HG02610 (cell line): ENCODE measurements at regions not wholly inside any gene's neighbourhood (a gene's known extent, or its start where the extent isn't known, plus 50 kb on each side); places are given as distances from the start of the nearest gene placed in this dataset.
A peak's percentile ranks its signal among the peaks of the same experiment; 100 is the strongest.
"Not testable (repeated sequence)": the region's sequence is repeated elsewhere in the genome, so short reads cannot be mapped to it uniquely, and the experiment has no call there.

Experiments
- ATAC-seq: cut with Tn5 transposase; IDR thresholded peaks from one replicate; pipeline ENCODE4 v1.9.1; 2021; ENCODE audit warnings: mild to moderate bottlenecking, moderate library complexity; ENCODE audit not compliant: unreplicated experiment

DNA sequence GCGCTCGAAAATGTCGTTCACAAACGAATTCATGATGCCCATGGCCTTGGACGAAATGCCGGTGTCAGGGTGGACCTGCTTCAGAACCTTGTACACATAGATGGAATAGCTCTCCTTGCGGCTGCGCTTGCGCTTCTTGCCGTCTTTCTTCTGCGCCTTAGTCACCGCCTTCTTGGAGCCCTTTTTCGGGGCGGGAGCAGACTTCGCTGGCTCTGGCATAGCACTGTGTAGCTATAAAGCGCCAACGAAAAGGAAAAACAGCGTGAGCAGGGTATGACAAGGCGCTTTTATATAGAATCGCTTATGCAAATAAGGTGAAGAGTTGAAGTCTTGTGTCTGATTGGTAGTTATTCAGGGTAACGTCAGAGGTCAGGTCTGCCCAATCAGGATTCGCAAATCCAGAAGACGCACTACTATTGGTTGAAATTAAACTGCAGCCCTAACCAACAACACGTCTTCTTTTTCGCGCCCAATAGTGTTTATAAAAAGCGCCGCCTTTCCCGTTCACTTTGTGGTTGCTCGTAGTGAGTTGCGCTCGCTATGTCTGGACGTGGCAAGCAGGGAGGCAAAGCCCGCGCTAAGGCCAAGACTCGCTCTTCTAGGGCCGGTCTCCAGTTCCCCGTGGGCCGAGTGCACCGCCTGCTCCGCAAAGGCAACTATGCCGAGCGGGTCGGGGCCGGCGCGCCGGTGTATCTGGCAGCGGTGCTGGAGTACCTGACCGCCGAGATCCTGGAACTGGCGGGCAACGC, 114.8 kb upstream of the PRSS16 start:
- peak; percentile 86 for ATAC-seq

DNA sequence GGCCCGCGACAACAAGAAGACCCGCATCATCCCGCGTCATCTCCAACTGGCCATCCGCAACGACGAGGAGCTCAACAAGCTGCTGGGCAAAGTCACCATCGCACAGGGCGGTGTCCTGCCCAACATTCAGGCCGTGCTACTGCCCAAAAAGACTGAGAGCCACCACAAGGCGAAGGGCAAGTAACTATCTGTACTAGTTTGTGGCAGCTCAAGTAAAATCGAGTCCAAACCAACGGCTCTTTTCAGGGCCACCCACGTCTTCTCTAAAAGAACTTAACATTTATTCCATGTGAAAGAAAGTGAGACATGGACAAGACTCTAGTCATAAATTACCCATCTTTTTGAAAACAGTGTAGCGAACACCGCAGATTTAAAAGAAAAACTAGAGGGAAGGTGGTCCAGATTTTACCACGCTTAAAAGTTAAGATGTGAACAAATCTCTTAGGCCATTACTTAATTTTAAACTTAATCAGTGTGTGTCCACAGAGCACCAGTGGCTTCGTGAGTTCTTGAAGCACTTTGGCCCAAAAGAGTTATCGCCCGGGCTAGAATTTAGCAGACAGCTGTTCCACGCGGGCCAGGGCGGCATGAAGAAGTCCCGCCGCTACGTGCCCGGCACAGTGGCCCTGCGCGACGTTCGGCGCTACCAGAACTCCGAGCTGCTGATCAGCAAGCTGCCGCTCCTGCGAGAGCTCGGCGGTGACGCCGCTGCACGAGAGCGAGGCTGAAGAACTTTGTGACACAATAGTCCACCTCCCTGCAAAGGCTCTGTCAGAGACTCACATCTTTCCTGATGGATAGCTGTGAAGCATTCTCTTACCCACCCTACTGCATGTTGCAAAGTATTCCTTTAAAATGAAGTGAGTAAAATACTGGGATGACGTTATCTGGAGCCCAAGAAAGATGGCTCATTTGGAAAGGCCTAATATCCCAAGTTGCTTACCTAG, 113.9 kb upstream of the PRSS16 start:
- ATAC-seq, result peak; percentile 28

DNA sequence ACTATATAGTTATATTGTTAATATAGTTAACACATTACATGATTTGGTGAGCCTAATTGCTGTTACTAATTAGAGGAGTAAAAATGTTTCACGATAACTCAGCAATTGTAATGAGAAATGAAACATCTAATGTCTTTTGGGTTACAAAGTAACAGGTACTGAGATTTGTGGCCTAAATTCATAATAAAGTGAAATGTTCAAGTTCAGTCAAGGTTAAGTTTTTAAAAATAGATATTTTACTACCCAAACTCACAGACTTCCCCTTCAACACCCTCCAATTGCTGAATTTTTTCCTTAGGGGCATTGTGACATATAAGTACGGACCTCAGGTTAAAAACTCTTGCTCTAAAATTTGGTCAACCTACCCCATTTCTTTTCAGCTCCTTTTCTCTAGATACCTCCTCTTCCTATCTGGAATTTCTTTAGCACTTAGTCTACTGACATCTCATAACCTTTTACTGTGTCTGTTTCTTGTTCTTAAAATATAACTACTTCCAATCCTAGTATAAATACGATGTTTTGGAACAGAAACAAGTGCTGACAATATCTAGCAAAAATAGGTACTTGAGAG, 112.3 kb upstream of the PRSS16 start:
- ATAC-seq, result no peak

DNA sequence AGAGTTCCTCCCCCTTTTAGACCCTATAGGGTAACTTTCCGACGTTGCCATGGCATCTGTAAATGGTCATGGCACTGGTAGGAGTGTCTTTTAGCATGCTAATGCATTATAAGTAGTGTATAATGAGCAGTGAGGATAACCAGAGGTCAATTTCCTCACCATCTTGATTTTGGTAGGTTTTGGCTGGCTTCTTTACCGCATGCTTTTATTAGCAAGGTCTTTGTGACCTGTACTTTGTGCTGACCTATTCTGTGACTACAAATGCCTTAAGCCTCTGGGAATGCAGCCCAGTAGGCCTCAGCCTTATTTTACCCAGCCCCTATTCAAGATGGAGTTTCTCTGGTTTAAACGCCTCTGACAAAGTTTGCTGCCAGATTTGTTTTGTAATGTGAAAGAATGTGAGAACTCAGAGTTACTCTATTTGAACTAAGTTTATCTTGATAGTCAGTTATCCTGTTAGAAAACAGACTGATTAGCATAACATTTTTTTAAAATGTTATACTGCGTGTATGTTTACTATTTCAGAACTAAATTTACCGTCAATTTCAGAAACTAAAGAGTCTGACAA, 111.3 kb upstream of the PRSS16 start:
- ATAC-seq, result no peak

DNA sequence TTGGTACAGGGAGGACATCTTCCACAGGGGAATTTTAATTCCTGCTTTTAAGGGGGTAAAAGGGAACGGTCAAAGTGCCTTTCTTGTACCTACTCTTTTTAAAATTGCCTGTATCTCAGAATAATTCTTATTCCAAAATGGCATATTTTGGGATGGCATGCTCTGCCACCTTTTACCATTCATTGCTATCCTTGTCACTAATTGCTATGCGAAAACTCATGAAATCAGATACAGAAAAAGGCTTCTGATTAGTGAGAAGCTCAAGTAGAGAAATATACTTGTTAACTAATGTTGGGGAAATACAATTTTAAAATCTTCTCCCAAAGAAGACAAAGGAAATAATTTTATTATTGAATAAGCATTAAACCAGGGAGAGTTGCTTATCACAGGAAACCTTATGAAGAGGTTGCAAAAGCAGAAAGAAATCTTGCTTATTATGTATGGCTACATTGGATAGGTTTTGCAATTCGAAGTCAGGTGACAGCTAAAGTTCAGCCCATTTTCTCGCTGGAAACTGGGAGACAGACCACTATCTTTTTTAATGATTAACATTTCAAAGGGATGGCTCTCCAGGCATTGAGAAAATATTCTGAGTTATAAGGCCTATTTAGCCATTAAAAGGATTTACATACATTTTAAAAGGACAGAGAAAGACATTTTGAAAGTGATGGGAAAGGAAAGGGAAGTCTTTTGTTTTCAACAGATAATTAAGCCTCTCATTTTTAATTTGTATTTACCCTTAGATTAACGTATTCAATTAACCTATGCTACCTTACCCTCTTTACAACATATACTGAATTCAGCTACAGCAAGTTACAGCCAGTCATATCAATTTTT, 110.3 kb upstream of the PRSS16 start:
- ATAC-seq, result no peak

DNA sequence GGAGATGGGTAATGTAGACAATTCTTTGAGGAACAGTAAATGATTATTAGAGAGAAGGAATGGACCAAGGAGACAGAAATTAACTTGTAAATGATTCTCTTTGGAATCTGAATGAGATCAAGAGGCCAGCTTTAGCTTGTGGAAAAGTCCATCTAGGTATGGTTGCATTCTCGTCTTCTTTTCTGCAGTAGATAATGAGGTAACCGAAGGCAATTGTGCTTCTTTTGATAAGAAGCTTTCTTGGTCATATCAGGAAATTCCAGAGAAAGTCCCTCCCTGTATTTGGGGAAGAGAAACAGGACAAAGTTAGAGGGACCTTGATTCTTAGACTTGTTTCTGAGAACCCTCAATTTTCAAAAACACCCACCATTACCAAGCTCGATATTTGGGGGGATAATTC, 109.1 kb upstream of the PRSS16 start:
- no peak for ATAC-seq

DNA sequence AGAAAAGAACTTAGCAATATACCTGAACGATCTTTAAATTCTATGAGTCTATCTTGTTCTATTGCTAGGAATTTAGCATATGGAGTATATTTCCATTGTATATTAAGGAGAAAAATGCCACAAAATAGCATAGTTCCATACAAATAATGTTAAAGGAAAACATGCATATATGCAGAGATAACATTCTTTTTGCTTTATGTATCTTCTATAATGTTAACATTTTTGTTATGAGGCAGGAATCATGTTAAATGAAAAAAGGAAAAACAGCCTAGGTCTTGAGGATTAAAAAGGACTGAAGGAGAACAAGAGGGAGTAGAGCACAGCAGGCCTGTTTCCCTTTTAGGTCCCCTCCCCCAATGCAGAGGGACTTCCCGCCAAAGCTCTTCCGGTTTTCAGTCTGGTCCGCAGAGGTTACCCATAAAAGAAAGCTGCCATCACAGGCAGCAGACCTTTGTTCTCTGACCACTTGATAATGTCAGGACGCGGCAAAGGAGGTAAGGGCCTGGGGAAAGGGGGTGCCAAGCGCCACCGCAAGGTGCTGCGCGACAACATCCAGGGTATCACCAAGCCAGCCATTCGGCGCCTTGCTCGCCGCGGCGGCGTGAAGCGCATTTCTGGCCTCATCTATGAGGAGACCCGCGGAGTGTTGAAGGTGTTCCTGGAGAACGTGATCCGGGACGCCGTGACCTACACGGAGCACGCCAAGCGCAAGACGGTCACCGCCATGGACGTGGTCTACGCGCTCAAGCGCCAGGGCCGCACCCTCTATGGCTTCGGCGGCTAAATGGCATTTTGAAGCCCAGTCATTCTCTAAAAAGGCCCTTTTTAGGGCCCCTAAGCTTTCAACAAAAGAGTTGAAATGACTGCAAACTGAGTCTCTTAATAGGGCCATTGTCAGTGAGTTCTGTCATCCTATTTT, 108.4 kb upstream of the PRSS16 start:
- peak; percentile 66 for ATAC-seq

DNA sequence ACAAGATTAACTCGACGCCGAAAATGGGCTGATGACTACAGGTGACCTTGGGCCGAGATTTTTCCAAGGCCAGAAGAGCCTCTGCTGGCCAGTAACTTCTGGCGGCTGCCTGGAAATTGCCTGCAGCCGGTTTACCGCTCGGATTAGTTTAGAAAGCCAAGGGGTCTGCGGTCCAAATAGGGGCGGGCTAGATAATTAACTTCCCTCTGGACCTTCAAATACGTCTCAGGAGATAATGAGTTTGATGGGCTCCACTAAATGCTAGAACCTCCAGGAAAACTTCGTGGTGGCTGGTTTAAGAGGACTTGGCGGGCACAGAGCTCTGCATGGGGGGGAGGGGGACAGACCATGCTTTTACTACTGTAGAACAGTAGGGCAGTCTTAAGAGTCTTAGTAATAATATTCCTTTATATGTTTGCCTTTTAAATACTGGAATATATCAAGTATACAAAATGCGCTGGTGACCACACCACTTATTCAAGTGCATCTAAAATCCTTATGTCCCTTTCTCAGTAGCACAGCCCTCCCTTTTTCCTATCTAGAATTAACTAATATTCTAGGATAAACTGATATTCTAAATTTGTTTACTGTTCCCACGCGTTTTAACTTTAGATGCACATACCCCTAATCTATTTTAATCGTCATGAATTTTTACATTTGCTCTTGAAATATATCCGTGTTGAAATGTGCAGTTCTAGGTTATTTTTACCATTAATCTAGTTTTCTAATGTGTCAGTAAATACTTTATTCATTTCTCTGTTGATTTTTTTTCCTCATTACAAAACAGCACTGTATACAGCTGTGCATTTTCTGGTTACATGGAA, 107.5 kb upstream of the PRSS16 start:
- ATAC-seq, result peak; percentile 14

DNA sequence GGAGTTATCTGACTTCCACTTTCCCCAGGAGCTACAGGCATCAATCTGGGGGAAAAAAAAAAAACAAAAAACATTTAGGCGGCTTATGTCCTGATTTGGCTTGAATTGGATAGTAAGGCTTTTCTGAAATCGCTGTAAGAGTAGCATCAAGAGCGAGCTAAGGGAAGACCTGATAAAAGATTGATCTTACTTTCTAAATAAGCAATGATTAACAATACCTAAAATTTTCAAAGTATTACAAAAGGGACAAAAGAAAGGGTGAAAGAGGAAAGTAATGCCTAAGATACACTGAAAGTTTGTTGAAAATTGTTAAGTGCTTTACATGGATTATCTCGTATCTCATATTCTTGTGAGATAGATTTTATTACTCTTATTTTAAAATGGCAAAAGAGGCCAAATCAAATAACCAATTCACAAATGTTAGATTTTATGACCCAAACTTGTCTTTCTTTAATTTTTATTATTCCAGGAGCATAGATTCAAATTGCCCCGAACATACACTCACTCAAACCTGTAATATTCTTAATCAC, 106.4 kb upstream of the PRSS16 start:
- no peak for ATAC-seq

DNA sequence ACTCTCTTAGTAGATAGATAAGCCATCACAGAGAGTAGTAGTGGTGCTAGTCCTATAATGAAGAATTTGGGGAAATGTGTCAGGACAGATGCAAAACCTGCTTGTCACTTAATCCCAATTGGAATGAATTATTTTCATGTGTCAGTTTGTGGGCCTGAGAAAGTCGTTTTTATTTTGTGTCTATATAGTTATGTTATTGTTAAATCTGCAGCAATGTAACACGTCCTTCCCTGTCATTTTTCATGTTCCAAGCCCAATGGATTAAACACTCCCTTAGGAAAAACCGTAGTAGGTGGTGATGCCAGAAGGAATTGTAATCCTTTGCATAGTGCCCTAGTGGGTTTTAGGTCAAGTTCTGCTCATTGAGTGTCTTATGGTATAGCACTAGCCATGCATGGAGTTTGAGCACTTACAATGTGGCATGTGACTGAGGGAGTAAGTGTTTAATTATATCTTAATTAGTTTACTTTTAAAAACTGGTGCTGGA, 105.9 kb upstream of the PRSS16 start:
- no peak for ATAC-seq

DNA sequence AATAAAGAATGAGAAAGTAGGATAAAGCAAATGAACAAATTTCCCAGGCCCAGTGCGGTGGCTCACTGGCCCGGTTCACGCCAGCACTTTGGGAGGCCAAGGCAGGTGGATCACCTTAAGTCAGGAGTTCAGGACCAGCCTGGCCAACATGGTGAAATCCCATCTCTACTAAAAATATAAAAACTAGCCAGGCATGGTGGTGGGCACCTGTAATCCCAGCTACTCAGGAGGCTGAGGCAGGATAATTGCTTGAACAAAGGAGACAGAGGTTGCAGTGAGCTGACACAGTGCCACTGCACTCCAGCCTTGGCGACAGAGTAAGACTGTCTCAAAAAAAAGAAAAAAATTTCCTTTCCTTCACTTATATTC, 104.5 kb upstream of the PRSS16 start:
- ATAC-seq, result not testable (repeated sequence)

DNA sequence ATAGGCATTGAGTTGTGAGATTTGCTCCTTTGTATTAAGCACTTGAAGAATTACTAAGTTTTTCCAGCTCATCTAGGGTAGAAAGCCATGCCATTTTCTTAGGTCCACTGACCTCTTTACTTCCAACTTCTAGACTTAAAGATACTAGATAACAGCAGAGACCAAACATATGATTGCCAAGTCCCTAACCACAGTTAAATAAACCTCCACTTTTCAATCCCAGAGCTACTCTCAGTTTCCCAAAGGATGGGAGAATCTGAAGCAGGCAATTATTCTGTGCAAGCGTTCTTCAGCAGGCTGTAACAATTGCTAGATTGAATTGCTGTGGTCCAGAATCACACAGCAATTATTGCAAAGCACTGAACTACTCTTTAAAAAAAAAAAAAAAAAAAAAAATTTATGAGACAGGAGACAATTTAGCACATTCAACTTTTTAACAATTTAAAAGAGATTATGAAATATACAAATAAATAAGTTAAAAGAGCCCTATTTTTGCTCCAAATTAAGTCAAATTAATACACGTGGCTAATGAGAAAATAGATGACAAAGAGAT, 104.0 kb upstream of the PRSS16 start:
- ATAC-seq, result no peak

DNA sequence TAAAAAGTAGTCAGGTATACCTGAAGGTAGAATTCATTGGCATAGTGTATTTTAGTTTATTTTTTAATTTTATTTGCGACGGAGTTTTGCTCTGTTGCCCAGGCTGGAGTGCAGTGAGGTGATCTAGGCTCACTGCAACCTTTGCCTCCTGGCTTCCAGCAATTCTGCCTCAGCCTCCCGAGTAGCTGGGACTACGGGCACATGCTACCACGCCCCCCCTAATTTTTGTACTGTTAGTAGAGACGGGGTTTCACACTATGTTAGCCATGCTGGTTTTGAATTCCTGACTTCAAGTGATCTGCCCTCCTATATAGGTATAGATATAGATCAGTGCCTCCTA, 102.8 kb upstream of the PRSS16 start:
- no peak for ATAC-seq

DNA sequence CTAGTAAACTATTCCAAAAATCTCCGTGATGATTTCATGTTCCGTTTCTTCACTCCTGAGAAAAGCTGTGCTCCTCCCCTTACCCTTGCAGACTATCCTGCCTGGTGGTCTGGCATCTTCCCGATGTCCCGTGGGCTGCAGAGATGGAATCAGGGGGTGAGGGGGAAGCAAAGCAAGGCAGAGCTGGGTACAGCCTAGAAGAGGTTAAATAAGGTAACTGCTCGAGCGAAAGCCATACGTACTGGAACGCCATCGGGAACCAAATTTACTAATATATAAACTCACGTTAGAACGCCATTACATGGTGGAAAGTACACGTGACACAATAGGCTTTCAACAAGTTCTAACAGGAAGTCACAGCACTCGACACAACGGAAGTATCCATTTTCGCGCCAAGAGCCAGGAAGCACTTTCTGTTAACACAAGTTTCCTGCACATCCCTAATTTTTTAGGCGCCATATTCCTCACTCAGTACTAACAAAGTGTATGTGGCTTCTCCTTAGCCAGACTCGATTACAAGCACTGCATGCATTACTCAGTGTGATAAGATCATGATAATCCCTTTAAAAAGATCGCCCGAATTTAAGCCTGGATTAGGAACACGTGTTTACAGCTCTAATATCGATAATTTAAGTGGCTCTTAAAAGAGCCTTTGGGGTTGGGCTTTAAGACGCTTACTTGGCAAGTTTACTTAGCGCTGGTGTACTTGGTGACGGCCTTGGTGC, 101.6 kb upstream of the PRSS16 start:
- peak; percentile 32 for ATAC-seq

DNA sequence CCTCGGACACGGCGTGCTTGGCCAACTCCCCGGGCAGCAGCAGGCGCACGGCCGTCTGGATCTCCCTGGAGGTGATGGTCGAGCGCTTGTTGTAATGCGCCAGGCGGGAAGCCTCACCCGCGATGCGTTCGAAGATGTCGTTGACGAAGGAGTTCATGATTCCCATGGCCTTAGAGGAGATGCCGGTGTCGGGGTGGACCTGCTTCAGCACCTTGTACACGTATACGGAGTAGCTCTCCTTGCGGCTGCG, 101.1 kb upstream of the PRSS16 start:
- not testable (repeated sequence) for ATAC-seq

DNA sequence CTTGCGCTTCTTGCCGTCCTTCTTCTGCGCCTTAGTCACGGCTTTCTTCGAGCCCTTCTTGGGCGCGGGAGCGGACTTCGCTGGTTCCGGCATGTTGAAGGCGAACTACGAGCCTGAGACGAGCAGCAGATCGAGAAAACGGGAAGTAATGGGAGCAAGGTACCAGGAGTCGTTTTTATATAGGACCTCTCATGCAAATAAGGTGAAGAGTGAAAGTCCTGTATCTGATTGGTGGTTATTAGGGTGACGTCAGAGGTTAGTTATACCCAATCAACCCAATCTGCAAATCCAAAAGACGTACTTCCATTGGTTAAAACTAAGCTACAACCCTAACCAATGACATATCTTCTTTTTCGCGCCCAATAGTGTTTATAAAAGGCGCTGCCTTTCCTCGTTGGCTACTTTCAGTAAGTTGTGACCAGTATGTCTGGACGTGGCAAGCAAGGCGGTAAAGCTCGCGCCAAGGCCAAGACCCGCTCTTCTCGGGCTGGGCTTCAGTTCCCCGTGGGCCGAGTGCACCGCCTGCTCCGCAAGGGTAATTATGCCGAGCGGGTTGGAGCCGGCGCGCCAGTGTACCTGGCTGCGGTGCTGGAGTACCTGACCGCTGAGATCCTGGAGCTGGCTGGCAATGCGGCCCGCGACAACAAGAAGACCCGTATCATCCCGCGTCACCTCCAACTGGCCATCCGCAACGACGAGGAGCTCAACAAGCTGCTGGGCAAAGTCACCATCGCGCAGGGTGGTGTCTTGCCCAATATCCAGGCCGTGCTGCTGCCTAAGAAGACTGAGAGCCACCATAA, 100.6 kb upstream of the PRSS16 start:
- ATAC-seq, result peak; percentile 80

DNA sequence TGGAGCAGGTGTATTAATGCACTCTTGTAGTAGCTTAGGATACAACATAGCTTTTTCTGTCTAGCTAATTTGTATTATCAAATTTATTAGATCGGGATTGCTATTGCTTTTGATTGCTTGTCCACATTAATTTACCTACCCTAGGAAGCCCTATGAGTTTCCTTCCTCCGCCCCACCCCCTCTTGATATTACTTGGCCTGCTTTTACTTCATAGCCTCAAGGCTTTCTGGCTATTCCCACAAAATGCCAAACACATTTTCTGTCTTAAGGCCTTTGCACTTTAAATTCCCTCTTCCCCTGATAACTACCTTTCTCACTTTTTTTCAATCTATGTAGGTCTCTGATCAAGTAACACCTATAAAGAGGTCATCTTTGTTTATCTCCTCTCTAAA, 99.1 kb upstream of the PRSS16 start:
- no peak for ATAC-seq
